GM12878 (cell line): ENCODE measurements at regions not wholly inside any gene's neighbourhood (a gene's known extent, or its start where the extent isn't known, plus 50 kb on each side); places are given as distances from the start of the nearest gene placed in this dataset.

Experiments
- BHLHE40 ChIP-seq, 2 experiments: fragments of 450-650 bp in 1 of 2; IDR thresholded peaks; 2 replicates each; pipeline ENCODE4 v1.6.1; 2011 to 2017; ENCODE audit warnings: low read depth in 2 of 2, borderline replicate concordance in 1 of 2, improper control_type of control experiment in 1 of 2, low read length in 1 of 2, mild to moderate bottlenecking in 1 of 2
- CHD2 ChIP-seq: IDR thresholded peaks from 2 replicates; pipeline ENCODE4 v1.6.1; 2011; ENCODE audit warnings: low read depth, low read length, improper control_type of control experiment, borderline replicate concordance
- MYB ChIP-seq: fragments of 150-350 bp; IDR thresholded peaks from 2 replicates; pipeline ENCODE4 v1.6.1; 2014; ENCODE audit warnings: mild to moderate bottlenecking, low read depth, low read length, borderline replicate concordance
- NFXL1 ChIP-seq: fragments of 450-650 bp; IDR thresholded peaks from 2 replicates; pipeline ENCODE4 v1.6.1; 2017; ENCODE audit warnings: antibody characterized with exemption, mild to moderate bottlenecking, borderline replicate concordance
- RCOR1 ChIP-seq: conservative IDR thresholded peaks from 2 replicates; pipeline ENCODE4 v1.6.1; 2012; ENCODE audit warnings: low read depth, low read length, improper control_type of control experiment
- SMAD5 ChIP-seq: IDR thresholded peaks from 2 replicates; pipeline ENCODE4 v1.6.1; 2016; ENCODE audit warnings: antibody characterized with exemption, low read depth
- TCF3 ChIP-seq: IDR thresholded peaks from 2 replicates; pipeline ENCODE4 v1.6.1; 2012; ENCODE audit warnings: low read depth, mild to moderate bottlenecking, low read length, borderline replicate concordance; ENCODE audit not compliant: insufficient read depth
- ZNF207 ChIP-seq: fragments of 450-650 bp; IDR thresholded peaks from 2 replicates; pipeline ENCODE4 v1.6.1; 2014; ENCODE audit warnings: antibody characterized with exemption, mild to moderate bottlenecking, borderline replicate concordance
- TF ChIP-seq, protein P1 (sequence below): fragments of 450-650 bp; IDR thresholded peaks from 2 replicates; pipeline ENCODE4 v1.6.1; 2017; ENCODE audit warnings: mild to moderate bottlenecking, moderate library complexity
- TF ChIP-seq, protein P2 (sequence below): fragments of 450-650 bp; IDR thresholded peaks from 2 replicates; pipeline ENCODE4 v1.6.1; 2017; ENCODE audit warnings: borderline replicate concordance
- TF ChIP-seq, protein P3 (sequence below): fragments of 450-650 bp; IDR thresholded peaks from 2 replicates; pipeline ENCODE4 v1.6.1; 2017; ENCODE audit warnings: mild to moderate bottlenecking, moderate library complexity

DNA sequence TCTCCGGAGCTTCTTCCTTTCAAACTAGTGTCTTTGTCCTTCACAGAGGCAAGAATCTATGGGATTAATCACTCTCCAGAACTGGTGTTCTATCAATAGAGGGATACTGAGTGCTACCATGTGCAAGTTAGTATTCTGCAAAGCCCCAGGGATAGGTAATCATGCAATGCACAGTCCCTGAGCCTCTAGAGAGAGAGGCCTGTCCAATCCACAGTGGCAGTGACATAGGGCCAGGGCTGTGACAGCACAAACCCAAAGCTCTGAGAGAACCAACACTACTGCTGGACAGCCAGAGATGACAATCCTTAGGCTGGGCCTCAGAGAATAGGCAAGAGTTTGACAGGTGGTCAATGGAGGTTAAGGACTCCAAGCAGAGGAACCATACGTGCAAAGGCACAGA is 66.8 kb upstream of the USP47 start (continued):
- TF ChIP-seq, protein P1, sequence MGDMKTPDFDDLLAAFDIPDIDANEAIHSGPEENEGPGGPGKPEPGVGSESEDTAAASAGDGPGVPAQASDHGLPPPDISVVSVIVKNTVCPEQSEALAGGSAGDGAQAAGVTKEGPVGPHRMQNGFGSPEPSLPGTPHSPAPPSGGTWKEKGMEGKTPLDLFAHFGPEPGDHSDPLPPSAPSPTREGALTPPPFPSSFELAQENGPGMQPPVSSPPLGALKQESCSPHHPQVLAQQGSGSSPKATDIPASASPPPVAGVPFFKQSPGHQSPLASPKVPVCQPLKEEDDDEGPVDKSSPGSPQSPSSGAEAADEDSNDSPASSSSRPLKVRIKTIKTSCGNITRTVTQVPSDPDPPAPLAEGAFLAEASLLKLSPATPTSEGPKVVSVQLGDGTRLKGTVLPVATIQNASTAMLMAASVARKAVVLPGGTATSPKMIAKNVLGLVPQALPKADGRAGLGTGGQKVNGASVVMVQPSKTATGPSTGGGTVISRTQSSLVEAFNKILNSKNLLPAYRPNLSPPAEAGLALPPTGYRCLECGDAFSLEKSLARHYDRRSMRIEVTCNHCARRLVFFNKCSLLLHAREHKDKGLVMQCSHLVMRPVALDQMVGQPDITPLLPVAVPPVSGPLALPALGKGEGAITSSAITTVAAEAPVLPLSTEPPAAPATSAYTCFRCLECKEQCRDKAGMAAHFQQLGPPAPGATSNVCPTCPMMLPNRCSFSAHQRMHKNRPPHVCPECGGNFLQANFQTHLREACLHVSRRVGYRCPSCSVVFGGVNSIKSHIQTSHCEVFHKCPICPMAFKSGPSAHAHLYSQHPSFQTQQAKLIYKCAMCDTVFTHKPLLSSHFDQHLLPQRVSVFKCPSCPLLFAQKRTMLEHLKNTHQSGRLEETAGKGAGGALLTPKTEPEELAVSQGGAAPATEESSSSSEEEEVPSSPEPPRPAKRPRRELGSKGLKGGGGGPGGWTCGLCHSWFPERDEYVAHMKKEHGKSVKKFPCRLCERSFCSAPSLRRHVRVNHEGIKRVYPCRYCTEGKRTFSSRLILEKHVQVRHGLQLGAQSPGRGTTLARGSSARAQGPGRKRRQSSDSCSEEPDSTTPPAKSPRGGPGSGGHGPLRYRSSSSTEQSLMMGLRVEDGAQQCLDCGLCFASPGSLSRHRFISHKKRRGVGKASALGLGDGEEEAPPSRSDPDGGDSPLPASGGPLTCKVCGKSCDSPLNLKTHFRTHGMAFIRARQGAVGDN = no peak
- no peak for TF ChIP-seq NFXL1
- TF ChIP-seq BHLHE40 (IDR thresholded peaks at IDR 0.05; ENCODE audit: borderline replicate concordance in 1 of 2, low read depth in 2 of 2, low read length in 1 of 2) = no peak
- TF ChIP-seq, protein P2, sequence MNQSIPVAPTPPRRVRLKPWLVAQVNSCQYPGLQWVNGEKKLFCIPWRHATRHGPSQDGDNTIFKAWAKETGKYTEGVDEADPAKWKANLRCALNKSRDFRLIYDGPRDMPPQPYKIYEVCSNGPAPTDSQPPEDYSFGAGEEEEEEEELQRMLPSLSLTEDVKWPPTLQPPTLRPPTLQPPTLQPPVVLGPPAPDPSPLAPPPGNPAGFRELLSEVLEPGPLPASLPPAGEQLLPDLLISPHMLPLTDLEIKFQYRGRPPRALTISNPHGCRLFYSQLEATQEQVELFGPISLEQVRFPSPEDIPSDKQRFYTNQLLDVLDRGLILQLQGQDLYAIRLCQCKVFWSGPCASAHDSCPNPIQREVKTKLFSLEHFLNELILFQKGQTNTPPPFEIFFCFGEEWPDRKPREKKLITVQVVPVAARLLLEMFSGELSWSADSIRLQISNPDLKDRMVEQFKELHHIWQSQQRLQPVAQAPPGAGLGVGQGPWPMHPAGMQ = no peak
- TF ChIP-seq TCF3 = no peak
- TF ChIP-seq RCOR1 = no peak
- no peak for TF ChIP-seq ZNF207
- no peak for TF ChIP-seq MYB
- TF ChIP-seq SMAD5 = no peak
- TF ChIP-seq, protein P3, sequence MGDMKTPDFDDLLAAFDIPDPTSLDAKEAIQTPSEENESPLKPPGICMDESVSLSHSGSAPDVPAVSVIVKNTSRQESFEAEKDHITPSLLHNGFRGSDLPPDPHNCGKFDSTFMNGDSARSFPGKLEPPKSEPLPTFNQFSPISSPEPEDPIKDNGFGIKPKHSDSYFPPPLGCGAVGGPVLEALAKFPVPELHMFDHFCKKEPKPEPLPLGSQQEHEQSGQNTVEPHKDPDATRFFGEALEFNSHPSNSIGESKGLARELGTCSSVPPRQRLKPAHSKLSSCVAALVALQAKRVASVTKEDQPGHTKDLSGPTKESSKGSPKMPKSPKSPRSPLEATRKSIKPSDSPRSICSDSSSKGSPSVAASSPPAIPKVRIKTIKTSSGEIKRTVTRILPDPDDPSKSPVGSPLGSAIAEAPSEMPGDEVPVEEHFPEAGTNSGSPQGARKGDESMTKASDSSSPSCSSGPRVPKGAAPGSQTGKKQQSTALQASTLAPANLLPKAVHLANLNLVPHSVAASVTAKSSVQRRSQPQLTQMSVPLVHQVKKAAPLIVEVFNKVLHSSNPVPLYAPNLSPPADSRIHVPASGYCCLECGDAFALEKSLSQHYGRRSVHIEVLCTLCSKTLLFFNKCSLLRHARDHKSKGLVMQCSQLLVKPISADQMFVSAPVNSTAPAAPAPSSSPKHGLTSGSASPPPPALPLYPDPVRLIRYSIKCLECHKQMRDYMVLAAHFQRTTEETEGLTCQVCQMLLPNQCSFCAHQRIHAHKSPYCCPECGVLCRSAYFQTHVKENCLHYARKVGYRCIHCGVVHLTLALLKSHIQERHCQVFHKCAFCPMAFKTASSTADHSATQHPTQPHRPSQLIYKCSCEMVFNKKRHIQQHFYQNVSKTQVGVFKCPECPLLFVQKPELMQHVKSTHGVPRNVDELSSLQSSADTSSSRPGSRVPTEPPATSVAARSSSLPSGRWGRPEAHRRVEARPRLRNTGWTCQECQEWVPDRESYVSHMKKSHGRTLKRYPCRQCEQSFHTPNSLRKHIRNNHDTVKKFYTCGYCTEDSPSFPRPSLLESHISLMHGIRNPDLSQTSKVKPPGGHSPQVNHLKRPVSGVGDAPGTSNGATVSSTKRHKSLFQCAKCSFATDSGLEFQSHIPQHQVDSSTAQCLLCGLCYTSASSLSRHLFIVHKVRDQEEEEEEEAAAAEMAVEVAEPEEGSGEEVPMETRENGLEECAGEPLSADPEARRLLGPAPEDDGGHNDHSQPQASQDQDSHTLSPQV = no peak
- TF ChIP-seq CHD2 = no peak
- TF ChIP-seq, all 136 proteins: peak for 0
